SK-N-SH treated with all-trans-retinoic acid at 6 μM for 48 hours (cell line): ENCODE measurements at regions not wholly inside any gene's neighbourhood (a gene's known extent, or its start where the extent isn't known, plus 50 kb on each side); places are given as distances from the start of the nearest gene placed in this dataset.

Experiments used
- ATAC-seq: fragments of 200-7000 bp; cut with Tn5 transposase; 3 replicates; pipeline ENCODE4 v1.9.1; 2020; ENCODE audit warnings: mild to moderate bottlenecking, moderate library complexity
- ARNTL ChIP-seq: fragments of 450-650 bp; formaldehyde crosslinking; IDR thresholded peaks from 2 replicates; pipeline ENCODE4 v1.5.0; 2020; ENCODE audit warnings: low read depth, mild to moderate bottlenecking, moderate library complexity, borderline replicate concordance
- BACH2 ChIP-seq: fragments of 250-450 bp; sonication (Bioruptor Pico); IDR thresholded peaks from 2 replicates; pipeline ENCODE4 v1.9.0; 2021; ENCODE audit warnings: mild to moderate bottlenecking, borderline replicate concordance
- CSDC2 ChIP-seq: fragments of 250-450 bp; sonication (Bioruptor Pico); IDR thresholded peaks from 2 replicates; pipeline ENCODE4 v1.5.0; 2020; ENCODE audit warnings: mild to moderate bottlenecking, moderate library complexity
- ESRRG ChIP-seq: fragments of 250-450 bp; sonication (Bioruptor Pico); IDR thresholded peaks from 2 replicates; pipeline ENCODE4 v1.6.1; 2021; ENCODE audit warnings: mild to moderate bottlenecking
- GLIS3 ChIP-seq: fragments of 250-450 bp; sonication (Bioruptor Pico); IDR thresholded peaks from 2 replicates; pipeline ENCODE4 v1.5.0; 2020; ENCODE audit warnings: mild to moderate bottlenecking, moderate library complexity
- ISL1 ChIP-seq: fragments of 250-450 bp; sonication (Bioruptor Pico); IDR thresholded peaks from 2 replicates; pipeline ENCODE4 v2.1.2; 2022; ENCODE audit warnings: mild to moderate bottlenecking, moderate library complexity
- POU6F1 ChIP-seq: fragments of 250-450 bp; sonication (Bioruptor Pico); IDR thresholded peaks from 2 replicates; pipeline ENCODE4 v1.8.0; 2021; ENCODE audit warnings: low read depth, mild to moderate bottlenecking, moderate library complexity, borderline replicate concordance
- PPARA ChIP-seq: fragments of 250-450 bp; sonication (Bioruptor Pico); IDR thresholded peaks from 2 replicates; pipeline ENCODE4 v1.5.0; 2020; ENCODE audit warnings: mild to moderate bottlenecking, borderline replicate concordance
- RARB ChIP-seq: fragments of 250-450 bp; sonication (Bioruptor Pico); IDR thresholded peaks from 2 replicates; pipeline ENCODE4 v1.8.0; 2021; ENCODE audit warnings: mild to moderate bottlenecking, moderate library complexity
- SNAI2 ChIP-seq: fragments of 250-450 bp; sonication (Bioruptor Pico); IDR thresholded peaks from 2 replicates; pipeline ENCODE4 v1.5.0; 2020; ENCODE audit warnings: mild to moderate bottlenecking, moderate library complexity
- TCF4 ChIP-seq: fragments of 250-450 bp; sonication (Bioruptor Pico); IDR thresholded peaks from 2 replicates; pipeline ENCODE4 v1.8.0; 2021; ENCODE audit warnings: mild to moderate bottlenecking, moderate library complexity, borderline replicate concordance
- TOX ChIP-seq: fragments of 250-450 bp; sonication (Bioruptor Pico); IDR thresholded peaks from 2 replicates; pipeline ENCODE4 v1.8.0; 2021; ENCODE audit warnings: mild to moderate bottlenecking, moderate library complexity, borderline replicate concordance
- ZFP3 ChIP-seq: fragments of 250-450 bp; sonication (Bioruptor Pico); IDR thresholded peaks from 2 replicates; pipeline ENCODE4 v1.5.0; 2020; ENCODE audit warnings: mild to moderate bottlenecking, moderate library complexity
- ZFP30 ChIP-seq: fragments of 450-650 bp; formaldehyde crosslinking; IDR thresholded peaks from 2 replicates; pipeline ENCODE4 v1.5.0; 2022; ENCODE audit warnings: mild to moderate bottlenecking, moderate library complexity
- ZNF565 ChIP-seq: fragments of 450-650 bp; formaldehyde crosslinking; conservative IDR thresholded peaks from 2 replicates; pipeline ENCODE4 v1.5.0; 2020; ENCODE audit warnings: low read depth, mild to moderate bottlenecking, moderate library complexity
- ZNF70 ChIP-seq: fragments of 450-650 bp; formaldehyde crosslinking; IDR thresholded peaks from 2 replicates; pipeline ENCODE4 v1.5.0; 2020; ENCODE audit warnings: mild to moderate bottlenecking, moderate library complexity
- ZNF8 ChIP-seq: fragments of 450-650 bp; formaldehyde crosslinking; IDR thresholded peaks from 2 replicates; pipeline ENCODE4 v1.5.0; 2020; ENCODE audit warnings: mild to moderate bottlenecking, moderate library complexity
- TF ChIP-seq, protein P1 (sequence below): fragments of 250-450 bp; sonication (Bioruptor Pico); IDR thresholded peaks from 2 replicates; pipeline ENCODE4 v1.5.0; 2020; ENCODE audit warnings: mild to moderate bottlenecking, moderate library complexity
- TF ChIP-seq, protein P2 (sequence below): fragments of 250-450 bp; sonication (Bioruptor Pico); IDR thresholded peaks from 2 replicates; pipeline ENCODE4 v1.5.1; 2021; ENCODE audit warnings: mild to moderate bottlenecking, moderate library complexity
- TF ChIP-seq, protein P3 (sequence below): fragments of 250-450 bp; sonication (Bioruptor Pico); IDR thresholded peaks from 2 replicates; pipeline ENCODE4 v1.5.1; 2020; ENCODE audit warnings: low read depth, mild to moderate bottlenecking, moderate library complexity

DNA sequence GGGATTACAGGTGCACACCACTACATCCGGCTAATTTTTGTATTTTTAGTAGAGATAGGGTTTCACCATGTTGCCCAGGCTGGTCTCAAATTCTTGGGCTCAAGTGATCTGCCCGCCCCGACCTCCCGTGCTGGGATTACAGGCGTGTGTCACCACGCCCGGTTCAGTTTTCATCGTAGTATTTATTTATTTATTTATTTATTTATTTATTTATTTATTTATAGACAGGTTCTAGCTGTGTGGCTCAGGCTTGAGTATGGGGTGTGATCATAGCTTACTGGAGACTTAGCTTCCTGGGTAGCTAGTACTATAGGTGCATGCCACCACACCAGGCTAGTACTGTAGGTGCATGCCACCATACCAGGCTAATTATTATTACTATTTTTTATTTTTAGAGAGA, 64.1 kb upstream of the STOX2 start (continued):
- TF ChIP-seq, protein P1, sequence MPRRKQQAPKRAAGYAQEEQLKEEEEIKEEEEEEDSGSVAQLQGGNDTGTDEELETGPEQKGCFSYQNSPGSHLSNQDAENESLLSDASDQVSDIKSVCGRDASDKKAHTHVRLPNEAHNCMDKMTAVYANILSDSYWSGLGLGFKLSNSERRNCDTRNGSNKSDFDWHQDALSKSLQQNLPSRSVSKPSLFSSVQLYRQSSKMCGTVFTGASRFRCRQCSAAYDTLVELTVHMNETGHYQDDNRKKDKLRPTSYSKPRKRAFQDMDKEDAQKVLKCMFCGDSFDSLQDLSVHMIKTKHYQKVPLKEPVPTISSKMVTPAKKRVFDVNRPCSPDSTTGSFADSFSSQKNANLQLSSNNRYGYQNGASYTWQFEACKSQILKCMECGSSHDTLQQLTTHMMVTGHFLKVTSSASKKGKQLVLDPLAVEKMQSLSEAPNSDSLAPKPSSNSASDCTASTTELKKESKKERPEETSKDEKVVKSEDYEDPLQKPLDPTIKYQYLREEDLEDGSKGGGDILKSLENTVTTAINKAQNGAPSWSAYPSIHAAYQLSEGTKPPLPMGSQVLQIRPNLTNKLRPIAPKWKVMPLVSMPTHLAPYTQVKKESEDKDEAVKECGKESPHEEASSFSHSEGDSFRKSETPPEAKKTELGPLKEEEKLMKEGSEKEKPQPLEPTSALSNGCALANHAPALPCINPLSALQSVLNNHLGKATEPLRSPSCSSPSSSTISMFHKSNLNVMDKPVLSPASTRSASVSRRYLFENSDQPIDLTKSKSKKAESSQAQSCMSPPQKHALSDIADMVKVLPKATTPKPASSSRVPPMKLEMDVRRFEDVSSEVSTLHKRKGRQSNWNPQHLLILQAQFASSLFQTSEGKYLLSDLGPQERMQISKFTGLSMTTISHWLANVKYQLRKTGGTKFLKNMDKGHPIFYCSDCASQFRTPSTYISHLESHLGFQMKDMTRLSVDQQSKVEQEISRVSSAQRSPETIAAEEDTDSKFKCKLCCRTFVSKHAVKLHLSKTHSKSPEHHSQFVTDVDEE (CRISPR knock-in tag) = no peak
- TF ChIP-seq ARNTL = no peak
- TF ChIP-seq GLIS3 (CRISPR knock-in tag) = no peak
- TF ChIP-seq ZNF70 (CRISPR knock-in tag) = no peak
- TF ChIP-seq ZFP30 (CRISPR knock-in tag) = no peak

DNA sequence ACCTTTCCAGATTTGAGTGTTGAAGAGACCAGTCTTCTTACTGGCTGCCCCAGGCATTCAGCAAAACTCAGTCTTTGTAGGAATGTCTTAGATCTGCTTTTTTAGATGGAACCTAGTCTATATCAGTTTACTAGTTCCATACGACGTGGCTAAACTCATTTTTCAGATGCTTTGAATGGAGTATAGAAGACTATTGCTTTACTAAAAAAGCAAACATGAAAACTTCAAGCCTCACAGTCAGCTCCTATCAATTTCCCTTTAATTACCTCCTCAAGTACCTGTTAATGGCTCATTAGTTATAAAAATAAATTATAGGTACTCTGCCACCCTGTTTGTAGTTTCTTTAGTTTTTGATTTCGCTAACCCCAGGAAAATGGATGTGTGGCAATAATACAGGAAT, 63.0 kb upstream of the STOX2 start:
- no peak for ATAC-seq
- TF ChIP-seq ESRRG (no peak), SNAI2 (CRISPR knock-in tag) (no peak), ZFP3 (CRISPR knock-in tag) (no peak), GLIS3 (CRISPR knock-in tag) (no peak), BACH2 (no peak), TCF4 (CRISPR knock-in tag) (no peak), ARNTL (no peak), POU6F1 (CRISPR knock-in tag) (no peak), ZNF8 (CRISPR knock-in tag) (no peak)
- TF ChIP-seq, protein P2, sequence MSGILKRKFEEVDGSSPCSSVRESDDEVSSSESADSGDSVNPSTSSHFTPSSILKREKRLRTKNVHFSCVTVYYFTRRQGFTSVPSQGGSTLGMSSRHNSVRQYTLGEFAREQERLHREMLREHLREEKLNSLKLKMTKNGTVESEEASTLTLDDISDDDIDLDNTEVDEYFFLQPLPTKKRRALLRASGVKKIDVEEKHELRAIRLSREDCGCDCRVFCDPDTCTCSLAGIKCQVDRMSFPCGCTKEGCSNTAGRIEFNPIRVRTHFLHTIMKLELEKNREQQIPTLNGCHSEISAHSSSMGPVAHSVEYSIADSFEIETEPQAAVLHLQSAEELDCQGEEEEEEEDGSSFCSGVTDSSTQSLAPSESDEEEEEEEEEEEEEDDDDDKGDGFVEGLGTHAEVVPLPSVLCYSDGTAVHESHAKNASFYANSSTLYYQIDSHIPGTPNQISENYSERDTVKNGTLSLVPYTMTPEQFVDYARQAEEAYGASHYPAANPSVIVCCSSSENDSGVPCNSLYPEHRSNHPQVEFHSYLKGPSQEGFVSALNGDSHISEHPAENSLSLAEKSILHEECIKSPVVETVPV = no peak
- TF ChIP-seq, protein P3, sequence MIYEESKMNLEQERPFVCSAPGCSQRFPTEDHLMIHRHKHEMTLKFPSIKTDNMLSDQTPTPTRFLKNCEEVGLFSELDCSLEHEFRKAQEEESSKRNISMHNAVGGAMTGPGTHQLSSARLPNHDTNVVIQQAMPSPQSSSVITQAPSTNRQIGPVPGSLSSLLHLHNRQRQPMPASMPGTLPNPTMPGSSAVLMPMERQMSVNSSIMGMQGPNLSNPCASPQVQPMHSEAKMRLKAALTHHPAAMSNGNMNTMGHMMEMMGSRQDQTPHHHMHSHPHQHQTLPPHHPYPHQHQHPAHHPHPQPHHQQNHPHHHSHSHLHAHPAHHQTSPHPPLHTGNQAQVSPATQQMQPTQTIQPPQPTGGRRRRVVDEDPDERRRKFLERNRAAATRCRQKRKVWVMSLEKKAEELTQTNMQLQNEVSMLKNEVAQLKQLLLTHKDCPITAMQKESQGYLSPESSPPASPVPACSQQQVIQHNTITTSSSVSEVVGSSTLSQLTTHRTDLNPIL (CRISPR knock-in tag) = no peak
- TF ChIP-seq, protein P1 (CRISPR knock-in tag) = no peak

- no peak; the same call in 2 of the 3 replicates for ATAC-seq
These were observed 61.8 kb upstream of the STOX2 start for GRCh38 chr4:183843248-183843671.

DNA sequence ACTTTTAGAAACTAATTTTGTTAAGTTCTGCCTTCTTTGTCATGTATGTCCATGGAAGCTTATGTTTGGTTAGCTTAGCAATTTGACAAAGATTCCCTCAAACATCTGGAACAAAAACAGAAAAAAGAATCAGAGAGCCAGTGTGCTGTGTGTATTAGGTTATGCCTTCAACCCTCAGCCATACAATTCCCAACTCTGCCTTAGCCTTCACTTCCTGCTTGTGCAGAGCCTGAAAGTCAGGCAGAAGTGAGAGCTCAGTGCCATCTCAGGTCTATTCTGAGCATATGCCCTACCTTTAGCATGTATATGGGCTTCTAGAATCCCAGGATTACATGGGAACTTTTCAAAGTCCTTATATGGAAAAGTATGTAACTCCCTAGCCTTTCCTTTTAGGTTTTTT, 58.2 kb upstream of the STOX2 start:
- no peak for ATAC-seq
- TF ChIP-seq, protein P1 (CRISPR knock-in tag) = no peak
- TF ChIP-seq SNAI2 (CRISPR knock-in tag) (no peak), TOX (no peak), TCF4 (CRISPR knock-in tag) (no peak), ZFP3 (CRISPR knock-in tag) (no peak), PPARA (CRISPR knock-in tag) (no peak), ZNF70 (CRISPR knock-in tag) (no peak), CSDC2 (CRISPR knock-in tag) (no peak), GLIS3 (CRISPR knock-in tag) (no peak), RARB (CRISPR knock-in tag) (no peak), ZNF565 (CRISPR knock-in tag) (no peak), ESRRG (no peak)
- TF ChIP-seq, protein P2 = no peak

More at GRCh38 chr4:183843248-183843671, 61.8 kb upstream of the STOX2 start:
- TF ChIP-seq ISL1 (CRISPR knock-in tag) (0 out of 2 replicates have a peak, but pooled peaks have one; percentile 23), RARB (CRISPR knock-in tag) (no peak), CSDC2 (CRISPR knock-in tag) (no peak), SNAI2 (CRISPR knock-in tag) (0 out of 2 replicates have a peak, but pooled peaks have one; percentile 18), TCF4 (CRISPR knock-in tag) (peak; percentile 70), ZFP30 (CRISPR knock-in tag) (no peak)
